ENCODE measurements at regions not wholly inside any gene's neighbourhood (a gene's known extent, or its start where the extent isn't known, plus 50 kb on each side); places are given as distances from the start of the nearest gene placed in this dataset.

DNA sequence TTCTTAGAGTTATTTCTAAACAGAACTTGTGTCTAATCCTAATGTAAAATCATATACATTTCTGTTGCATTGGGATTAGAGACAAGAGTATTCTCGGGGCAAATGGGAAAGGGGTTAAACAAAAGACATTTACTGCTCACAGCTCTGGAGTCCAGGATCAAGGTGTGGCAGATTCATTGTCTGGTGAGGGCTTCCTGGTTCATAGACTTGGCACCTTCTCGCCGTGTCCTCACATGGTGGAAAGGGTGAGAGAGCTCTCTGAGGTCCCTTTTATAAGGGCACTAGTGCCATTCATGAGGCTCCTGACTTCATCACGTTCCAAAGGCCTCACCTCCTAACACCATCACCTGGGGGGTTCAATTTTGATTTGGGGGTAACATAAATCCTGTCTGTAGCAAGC is 90.3 kb upstream of the PRKX start:
- TF ChIP-seq TAL1 (IDR thresholded peaks at IDR 0.05) = no peak
- TF ChIP-seq, protein P1, sequence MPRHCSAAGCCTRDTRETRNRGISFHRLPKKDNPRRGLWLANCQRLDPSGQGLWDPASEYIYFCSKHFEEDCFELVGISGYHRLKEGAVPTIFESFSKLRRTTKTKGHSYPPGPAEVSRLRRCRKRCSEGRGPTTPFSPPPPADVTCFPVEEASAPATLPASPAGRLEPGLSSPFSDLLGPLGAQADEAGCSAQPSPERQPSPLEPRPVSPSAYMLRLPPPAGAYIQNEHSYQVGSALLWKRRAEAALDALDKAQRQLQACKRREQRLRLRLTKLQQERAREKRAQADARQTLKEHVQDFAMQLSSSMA (CRISPR knock-in tag; IDR thresholded peaks at IDR 0.05) = no peak
- TF ChIP-seq ZBTB7A (IDR thresholded peaks at IDR 0.05; ENCODE audit: borderline replicate concordance, control insufficient read depth, low read depth, low read length) = no peak
- TF ChIP-seq NRF1 (conservative IDR thresholded peaks at IDR 0.05 in 1 of 2, IDR thresholded peaks at IDR 0.05 in 1 of 2) = no peak
- TF ChIP-seq ZNF12 (CRISPR knock-in tag; IDR thresholded peaks at IDR 0.05) = no peak
- TF ChIP-seq, protein P2, sequence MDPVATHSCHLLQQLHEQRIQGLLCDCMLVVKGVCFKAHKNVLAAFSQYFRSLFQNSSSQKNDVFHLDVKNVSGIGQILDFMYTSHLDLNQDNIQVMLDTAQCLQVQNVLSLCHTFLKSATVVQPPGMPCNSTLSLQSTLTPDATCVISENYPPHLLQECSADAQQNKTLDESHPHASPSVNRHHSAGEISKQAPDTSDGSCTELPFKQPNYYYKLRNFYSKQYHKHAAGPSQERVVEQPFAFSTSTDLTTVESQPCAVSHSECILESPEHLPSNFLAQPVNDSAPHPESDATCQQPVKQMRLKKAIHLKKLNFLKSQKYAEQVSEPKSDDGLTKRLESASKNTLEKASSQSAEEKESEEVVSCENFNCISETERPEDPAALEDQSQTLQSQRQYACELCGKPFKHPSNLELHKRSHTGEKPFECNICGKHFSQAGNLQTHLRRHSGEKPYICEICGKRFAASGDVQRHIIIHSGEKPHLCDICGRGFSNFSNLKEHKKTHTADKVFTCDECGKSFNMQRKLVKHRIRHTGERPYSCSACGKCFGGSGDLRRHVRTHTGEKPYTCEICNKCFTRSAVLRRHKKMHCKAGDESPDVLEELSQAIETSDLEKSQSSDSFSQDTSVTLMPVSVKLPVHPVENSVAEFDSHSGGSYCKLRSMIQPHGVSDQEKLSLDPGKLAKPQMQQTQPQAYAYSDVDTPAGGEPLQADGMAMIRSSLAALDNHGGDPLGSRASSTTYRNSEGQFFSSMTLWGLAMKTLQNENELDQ (CRISPR knock-in tag; IDR thresholded peaks at IDR 0.05; ENCODE audit: borderline replicate concordance) = no peak
- TF ChIP-seq MAFK (IDR thresholded peaks at IDR 0.05; ENCODE audit: low read length) = no peak
- no peak for TF ChIP-seq ZNF212 (CRISPR knock-in tag; IDR thresholded peaks at IDR 0.05)
- TF ChIP-seq, protein P3, sequence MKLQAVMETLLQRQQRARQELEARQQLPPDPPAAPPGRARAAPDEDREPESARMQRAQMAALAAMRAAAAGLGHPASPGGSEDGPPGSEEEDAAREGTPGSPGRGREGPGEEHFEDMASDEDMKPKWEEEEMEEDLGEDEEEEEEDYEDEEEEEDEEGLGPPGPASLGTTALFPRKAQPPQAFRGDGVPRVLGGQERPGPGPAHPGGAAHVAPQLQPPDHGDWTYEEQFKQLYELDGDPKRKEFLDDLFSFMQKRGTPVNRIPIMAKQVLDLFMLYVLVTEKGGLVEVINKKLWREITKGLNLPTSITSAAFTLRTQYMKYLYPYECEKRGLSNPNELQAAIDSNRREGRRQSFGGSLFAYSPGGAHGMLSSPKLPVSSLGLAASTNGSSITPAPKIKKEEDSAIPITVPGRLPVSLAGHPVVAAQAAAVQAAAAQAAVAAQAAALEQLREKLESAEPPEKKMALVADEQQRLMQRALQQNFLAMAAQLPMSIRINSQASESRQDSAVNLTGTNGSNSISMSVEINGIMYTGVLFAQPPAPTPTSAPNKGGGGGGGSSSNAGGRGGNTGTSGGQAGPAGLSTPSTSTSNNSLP (IDR thresholded peaks at IDR 0.05; ENCODE audit: borderline replicate concordance, low read depth, low read length) = no peak
- no peak for TF ChIP-seq TCF7L2 (IDR thresholded peaks at IDR 0.05; ENCODE audit: low read depth, low read length)
- TF ChIP-seq, protein P4, sequence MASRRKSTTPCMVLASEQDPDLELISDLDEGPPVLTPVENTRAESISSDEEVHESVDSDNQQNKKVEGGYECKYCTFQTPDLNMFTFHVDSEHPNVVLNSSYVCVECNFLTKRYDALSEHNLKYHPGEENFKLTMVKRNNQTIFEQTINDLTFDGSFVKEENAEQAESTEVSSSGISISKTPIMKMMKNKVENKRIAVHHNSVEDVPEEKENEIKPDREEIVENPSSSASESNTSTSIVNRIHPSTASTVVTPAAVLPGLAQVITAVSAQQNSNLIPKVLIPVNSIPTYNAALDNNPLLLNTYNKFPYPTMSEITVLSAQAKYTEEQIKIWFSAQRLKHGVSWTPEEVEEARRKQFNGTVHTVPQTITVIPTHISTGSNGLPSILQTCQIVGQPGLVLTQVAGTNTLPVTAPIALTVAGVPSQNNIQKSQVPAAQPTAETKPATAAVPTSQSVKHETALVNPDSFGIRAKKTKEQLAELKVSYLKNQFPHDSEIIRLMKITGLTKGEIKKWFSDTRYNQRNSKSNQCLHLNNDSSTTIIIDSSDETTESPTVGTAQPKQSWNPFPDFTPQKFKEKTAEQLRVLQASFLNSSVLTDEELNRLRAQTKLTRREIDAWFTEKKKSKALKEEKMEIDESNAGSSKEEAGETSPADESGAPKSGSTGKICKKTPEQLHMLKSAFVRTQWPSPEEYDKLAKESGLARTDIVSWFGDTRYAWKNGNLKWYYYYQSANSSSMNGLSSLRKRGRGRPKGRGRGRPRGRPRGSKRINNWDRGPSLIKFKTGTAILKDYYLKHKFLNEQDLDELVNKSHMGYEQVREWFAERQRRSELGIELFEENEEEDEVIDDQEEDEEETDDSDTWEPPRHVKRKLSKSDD (conservative IDR thresholded peaks at IDR 0.05; ENCODE audit: low read length) = no peak
- no peak for TF ChIP-seq EZH2 (IDR thresholded peaks at IDR 0.05; ENCODE audit: borderline replicate concordance, low read depth, low read length)
